HFFc6 (cell line): ENCODE measurements at regions not wholly inside any gene's neighbourhood (a gene's known extent, or its start where the extent isn't known, plus 50 kb on each side); places are given as distances from the start of the nearest gene placed in this dataset.

Experiments used
- DNase-seq: peaks from one replicate; pipeline ENCODE4 v3.0.0-alpha.2; 2018
- H3K27ac Mint-ChIP-seq: 2 replicates; pipeline ENCODE4 v1.8.0; 2020; ENCODE audit warnings: mild to moderate bottlenecking, mixed read lengths
- H3K27me3 Mint-ChIP-seq: 2 replicates; pipeline ENCODE4 v1.8.0; 2021; ENCODE audit warnings: mild to moderate bottlenecking, moderate library complexity, mixed read lengths; ENCODE audit not compliant: insufficient read depth
- H3K36me3 Mint-ChIP-seq: 2 replicates; pipeline ENCODE4 v1.8.0; 2021; ENCODE audit warnings: low read depth, mixed read lengths
- H3K4me1 Mint-ChIP-seq: 2 replicates; pipeline ENCODE4 v1.8.0; 2020; ENCODE audit warnings: low read depth, mixed read lengths
- H3K4me3 Mint-ChIP-seq: 2 replicates; pipeline ENCODE4 v1.8.0; 2020; ENCODE audit warnings: mild to moderate bottlenecking, moderate library complexity, mixed read lengths
- H3K9me3 Mint-ChIP-seq: 2 replicates; pipeline ENCODE4 v1.8.0; 2020; ENCODE audit warnings: mild to moderate bottlenecking, mixed read lengths
- TF ChIP-seq, protein P1 (sequence below): fragments of 200-600 bp; sonication (generic); IDR thresholded peaks from 2 replicates; pipeline ENCODE4 v1.5.0; 2021; ENCODE audit warnings: antibody characterized with exemption, mild to moderate bottlenecking

DNA sequence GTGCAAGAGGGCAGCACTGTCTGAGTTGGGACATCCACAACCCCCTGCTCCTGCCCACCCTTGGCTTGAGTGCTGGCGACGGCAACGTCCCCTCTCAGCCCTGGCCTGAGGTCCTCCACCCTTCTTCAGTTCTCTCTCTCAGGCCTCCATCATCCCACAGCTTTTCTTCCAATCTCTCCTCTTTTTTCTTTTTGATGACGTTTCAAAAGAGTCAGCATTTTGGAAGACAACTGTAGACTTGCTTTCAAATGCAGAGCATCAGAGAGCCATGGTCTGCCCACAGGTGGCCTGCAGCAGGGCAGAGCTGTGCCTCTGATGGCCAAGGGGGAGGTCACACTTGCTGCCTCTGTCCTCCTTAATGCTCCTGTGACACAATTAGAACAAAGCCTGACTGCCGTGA lies 775.4 kb downstream of the KCNJ18 start:
- DNase-seq: no peak
- H3K4me3 Mint-ChIP-seq: no peak overlapping the region
- no peaks in the 10 kb centered on the region for H3K36me3 Mint-ChIP-seq
- peaks cover 70% of the 10 kb centered on the region for H3K9me3 Mint-ChIP-seq
- H3K27ac Mint-ChIP-seq: no peak overlapping the region
- TF ChIP-seq, protein P1, sequence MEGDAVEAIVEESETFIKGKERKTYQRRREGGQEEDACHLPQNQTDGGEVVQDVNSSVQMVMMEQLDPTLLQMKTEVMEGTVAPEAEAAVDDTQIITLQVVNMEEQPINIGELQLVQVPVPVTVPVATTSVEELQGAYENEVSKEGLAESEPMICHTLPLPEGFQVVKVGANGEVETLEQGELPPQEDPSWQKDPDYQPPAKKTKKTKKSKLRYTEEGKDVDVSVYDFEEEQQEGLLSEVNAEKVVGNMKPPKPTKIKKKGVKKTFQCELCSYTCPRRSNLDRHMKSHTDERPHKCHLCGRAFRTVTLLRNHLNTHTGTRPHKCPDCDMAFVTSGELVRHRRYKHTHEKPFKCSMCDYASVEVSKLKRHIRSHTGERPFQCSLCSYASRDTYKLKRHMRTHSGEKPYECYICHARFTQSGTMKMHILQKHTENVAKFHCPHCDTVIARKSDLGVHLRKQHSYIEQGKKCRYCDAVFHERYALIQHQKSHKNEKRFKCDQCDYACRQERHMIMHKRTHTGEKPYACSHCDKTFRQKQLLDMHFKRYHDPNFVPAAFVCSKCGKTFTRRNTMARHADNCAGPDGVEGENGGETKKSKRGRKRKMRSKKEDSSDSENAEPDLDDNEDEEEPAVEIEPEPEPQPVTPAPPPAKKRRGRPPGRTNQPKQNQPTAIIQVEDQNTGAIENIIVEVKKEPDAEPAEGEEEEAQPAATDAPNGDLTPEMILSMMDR: no peak
- H3K4me1 Mint-ChIP-seq: no peaks in the 10 kb centered on the region
- no peaks in the 10 kb centered on the region; the same call in 1 of the 2 replicates for H3K27me3 Mint-ChIP-seq

DNA sequence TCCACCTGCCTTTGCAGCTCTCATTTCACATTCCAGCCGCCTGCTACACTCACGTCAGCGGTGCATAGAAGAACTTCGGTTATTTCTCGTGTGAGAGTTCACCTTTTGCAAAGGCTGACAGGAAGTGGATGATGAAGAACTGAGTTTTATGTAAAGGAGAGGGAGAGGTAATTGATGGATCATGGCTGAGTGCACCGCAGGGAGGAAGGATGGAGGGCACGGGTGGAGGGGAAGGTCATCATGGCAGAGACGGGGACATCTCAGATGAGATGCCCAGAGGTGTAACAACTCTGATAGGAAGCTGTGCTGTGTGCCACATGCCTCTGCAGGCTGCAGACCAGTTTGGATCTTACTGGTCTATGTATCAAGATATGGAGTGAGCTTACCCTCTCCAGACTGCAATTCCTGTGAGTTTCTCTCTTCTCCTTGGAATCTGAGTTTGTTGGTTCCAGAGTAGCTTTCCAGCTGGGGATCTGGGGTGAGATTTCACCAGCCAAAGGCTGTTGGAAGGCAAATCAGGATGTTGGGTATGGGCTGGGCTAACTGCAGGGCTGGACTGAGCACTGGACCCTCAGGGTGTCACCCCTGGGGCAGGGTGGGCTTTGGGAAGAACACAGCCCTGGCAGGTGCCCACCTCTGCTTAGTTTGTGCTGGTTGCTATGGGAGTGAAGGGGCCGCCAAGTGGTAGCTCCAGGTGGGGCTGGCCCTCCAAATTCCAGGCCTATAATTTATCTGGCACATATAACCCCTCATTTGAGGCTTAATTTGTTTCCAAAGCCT lies 777.0 kb downstream of the KCNJ18 start:
- Mint-ChIP-seq H3K27ac (no peak overlapping the region), H3K27me3 (no peaks in the 10 kb centered on the region; the same call in 1 of the 2 replicates), H3K4me3 (no peak overlapping the region), H3K4me1 (no peaks in the 10 kb centered on the region), H3K36me3 (no peaks in the 10 kb centered on the region), H3K9me3 (peaks cover 60% of the 10 kb centered on the region)
- DNase-seq: no peak
- TF ChIP-seq, protein P1: no peak

DNA sequence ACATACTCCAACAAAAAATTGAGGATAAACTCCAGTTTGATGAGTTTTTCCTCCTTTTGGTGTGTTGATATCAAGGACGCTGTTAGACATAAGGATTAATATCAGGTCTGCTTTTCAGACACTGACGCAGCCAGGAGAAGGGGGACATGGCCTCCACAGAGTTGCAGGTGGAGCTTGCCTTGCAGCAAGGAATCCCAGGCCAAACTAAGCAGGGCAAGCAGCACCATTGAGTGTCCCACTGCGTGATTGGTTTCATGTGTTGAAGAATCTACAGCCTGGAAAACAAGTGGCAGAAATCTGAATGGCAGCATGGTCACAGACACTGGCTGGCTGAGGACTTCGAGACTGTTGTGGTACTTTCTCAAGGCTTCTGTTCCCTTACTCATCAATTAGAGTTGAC lies 777.6 kb downstream of the KCNJ18 start:
- no peak overlapping the region for H3K4me3 Mint-ChIP-seq
- H3K27me3 Mint-ChIP-seq: no peaks in the 10 kb centered on the region; the same call in 1 of the 2 replicates
- TF ChIP-seq, protein P1: no peak
- H3K9me3 Mint-ChIP-seq: peaks cover 56% of the 10 kb centered on the region
- no peaks in the 10 kb centered on the region for H3K4me1 Mint-ChIP-seq
- no peaks in the 10 kb centered on the region for H3K36me3 Mint-ChIP-seq
- no peak for DNase-seq
- no peak overlapping the region for H3K27ac Mint-ChIP-seq

DNA sequence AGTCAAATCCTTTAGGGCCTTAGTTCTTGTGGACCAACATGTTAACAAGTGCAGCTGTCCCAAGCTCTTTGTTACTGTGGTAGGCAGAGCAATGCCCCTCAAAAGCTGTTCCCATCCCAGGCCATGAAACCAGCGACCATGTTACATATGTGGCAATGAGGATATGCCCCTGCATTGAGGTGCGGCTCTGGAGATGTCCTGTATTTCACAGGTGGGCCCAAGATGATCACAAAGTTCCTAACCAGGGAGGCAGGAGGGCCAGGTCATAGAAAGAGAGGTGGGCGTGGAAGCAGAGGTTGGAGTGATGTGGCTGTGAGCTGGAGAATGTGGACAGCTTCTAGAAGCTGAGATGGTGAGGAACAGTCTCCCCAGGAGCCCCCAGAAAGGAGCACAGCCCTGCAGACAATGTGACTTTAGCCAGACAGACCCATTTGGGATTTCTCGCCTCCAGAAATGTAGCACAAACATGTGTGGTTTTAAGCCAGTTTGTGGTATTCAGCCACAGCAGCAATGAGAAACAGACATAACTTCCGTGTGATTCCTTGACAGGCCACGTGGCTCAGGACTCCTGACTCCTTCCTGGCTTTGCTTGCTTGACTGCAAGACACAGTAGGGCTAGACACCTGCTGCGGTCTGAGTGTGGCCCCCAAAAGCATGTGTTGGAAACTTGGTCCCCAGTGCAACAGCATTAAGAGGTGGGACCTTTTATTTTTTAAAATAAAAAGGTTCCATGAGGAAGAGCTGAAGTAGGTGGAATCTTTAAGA lies 778.3 kb downstream of the KCNJ18 start:
- no peak for DNase-seq
- peaks cover 57% of the 10 kb centered on the region for H3K9me3 Mint-ChIP-seq
- H3K36me3 Mint-ChIP-seq: no peaks in the 10 kb centered on the region
- H3K27ac Mint-ChIP-seq: no peak overlapping the region
- H3K4me1 Mint-ChIP-seq: no peaks in the 10 kb centered on the region
- no peak overlapping the region for H3K4me3 Mint-ChIP-seq
- H3K27me3 Mint-ChIP-seq: no peaks in the 10 kb centered on the region; the same call in 1 of the 2 replicates
- TF ChIP-seq, protein P1: no peak

DNA sequence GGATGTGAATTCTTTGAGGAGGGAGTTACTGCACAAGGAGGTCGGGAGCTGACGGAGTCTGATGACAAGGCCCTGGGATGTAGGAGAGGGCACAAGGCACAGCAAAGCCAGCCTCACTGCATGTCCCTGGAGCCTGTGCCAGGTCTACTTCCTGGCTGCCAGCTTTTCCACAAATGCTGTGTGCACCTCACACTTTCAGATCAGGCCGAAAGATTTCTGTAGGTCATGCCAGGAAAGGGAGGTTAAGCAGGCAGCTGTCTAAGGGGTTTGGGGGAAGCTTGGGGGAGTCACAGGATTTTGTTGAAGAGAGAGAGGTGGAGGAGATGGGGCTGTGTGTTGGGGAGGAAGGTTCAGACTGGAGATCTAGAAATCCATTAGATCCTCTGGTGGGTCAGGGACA lies 792.5 kb downstream of the KCNJ18 start:
- Mint-ChIP-seq H3K36me3 (no peaks in the 10 kb centered on the region), H3K4me3 (no peak overlapping the region), H3K9me3 (peaks cover 41% of the 10 kb centered on the region), H3K27ac (no peak overlapping the region), H3K4me1 (no peaks in the 10 kb centered on the region), H3K27me3 (no peaks in the 10 kb centered on the region)
- no peak for DNase-seq
- TF ChIP-seq, protein P1: no peak
